Glomerular endothelial cell (primary cell): ENCODE measurements at regions not wholly inside any gene's neighbourhood (a gene's known extent, or its start where the extent isn't known, plus 50 kb on each side); places are given as distances from the start of the nearest gene placed in this dataset.

ENCODE experiments used
- DNase-seq: peaks from one replicate; pipeline ENCODE4 v3.0.0-alpha.2; 2011; ENCODE audit warnings: low read depth, low spot score; ENCODE audit errors: extremely low read depth

DNA sequence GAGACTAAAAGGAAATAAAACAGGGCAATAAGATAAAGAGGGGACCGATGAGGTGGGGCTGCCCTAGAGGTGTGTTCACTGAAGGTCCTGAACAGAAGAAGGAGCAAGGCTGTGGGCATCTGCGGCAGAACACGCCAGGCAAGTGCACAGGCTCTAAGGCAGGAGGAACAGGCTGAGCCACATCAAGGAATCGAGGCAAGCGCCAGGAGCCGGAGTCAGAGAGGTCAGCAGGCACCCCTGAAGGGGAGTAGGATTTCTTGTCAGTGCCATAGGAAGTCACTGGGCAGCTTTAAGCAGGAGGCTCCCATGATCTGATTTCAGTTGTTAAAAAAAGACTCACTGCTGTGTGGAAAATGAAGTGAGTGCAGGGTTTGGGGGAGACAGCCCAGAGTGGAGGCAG is 186.5 kb downstream of the KATNIP start:
- no peak for DNase-seq

DNA sequence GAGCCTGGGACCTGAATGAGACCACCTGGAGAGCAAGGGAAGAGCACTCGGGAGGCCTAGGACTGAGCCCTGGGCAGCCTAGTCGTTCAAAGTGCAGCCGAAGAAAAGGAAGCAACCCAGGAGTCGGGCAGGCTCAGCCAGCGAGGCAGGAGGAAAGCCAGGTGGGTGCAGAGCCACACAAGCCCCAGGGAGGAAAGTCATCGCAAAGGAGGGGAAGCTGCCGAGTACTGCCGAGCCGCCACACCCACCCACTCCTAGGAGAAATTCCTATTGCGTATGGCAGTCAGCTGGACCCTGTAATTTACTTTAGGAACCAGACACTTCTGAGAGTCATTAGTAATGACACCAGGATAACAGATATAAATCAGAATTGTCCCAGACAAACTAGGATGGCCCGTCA is 187.6 kb downstream of the KATNIP start:
- DNase-seq: no peak
